ENCODE measurements at regions not wholly inside any gene's neighbourhood (a gene's known extent, or its start where the extent isn't known, plus 50 kb on each side); places are given as distances from the start of the nearest gene placed in this dataset.

DNA sequence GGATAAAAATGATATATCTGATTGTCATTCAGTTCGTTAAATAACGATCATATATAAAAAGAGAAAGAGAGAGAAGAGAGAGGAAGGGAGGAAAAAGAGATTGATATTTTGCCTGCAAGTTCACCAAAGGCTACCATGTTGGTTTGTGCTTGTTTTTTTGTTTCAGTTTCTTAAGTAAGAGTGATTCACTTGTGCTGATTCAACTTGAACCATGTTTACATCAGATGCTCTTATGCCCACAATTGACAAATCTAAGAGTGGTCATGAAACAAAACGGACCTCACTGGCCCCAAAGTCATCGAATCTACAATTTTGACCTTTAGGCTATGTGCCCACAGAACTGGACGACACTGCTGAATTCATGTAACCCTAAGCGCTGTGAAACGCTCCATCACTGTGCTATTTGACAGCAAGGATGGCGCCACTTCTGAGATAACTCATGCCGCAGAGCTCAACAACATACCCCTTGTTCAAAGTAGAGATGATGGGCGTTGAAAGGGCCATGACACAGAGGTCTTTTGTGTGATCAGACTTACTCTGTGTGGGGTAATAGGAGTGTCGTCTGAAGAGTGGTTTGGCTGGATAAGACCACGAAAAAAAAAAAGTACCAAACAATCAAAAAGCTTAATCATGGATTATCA is 481.4 kb downstream of the SETD4 start:
- no peaks in the 10 kb centered on the region for H4K20me1 ChIP-seq (ENCODE audit: control insufficient read depth, insufficient read depth, low read depth, low read length)
- H3K9me2 ChIP-seq (replicated peaks; ENCODE audit: control insufficient read depth, low read length): no peaks in the 10 kb centered on the region
- no peaks in the 10 kb centered on the region for H3K9me3 ChIP-seq (ENCODE audit: control insufficient read depth, insufficient read depth, low read length)
- H3K79me2 ChIP-seq (ENCODE audit: control insufficient read depth, low read length): no peaks in the 10 kb centered on the region
- TF ChIP-seq, protein P1, sequence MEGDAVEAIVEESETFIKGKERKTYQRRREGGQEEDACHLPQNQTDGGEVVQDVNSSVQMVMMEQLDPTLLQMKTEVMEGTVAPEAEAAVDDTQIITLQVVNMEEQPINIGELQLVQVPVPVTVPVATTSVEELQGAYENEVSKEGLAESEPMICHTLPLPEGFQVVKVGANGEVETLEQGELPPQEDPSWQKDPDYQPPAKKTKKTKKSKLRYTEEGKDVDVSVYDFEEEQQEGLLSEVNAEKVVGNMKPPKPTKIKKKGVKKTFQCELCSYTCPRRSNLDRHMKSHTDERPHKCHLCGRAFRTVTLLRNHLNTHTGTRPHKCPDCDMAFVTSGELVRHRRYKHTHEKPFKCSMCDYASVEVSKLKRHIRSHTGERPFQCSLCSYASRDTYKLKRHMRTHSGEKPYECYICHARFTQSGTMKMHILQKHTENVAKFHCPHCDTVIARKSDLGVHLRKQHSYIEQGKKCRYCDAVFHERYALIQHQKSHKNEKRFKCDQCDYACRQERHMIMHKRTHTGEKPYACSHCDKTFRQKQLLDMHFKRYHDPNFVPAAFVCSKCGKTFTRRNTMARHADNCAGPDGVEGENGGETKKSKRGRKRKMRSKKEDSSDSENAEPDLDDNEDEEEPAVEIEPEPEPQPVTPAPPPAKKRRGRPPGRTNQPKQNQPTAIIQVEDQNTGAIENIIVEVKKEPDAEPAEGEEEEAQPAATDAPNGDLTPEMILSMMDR (IDR thresholded peaks at IDR 0.05; ENCODE audit: low read depth, low read length, poor library complexity, severe bottlenecking): no peak
- TF ChIP-seq EZH2phosphoT487 (IDR thresholded peaks at IDR 0.05; ENCODE audit: borderline replicate concordance, low read length): no peak
- H3K4me1 ChIP-seq (ENCODE audit: control insufficient read depth, low read length): peaks cover 30% of the 10 kb centered on the region
- no peaks in the 10 kb centered on the region for H3F3A ChIP-seq (ENCODE audit: control insufficient read depth, insufficient read depth)
- no peak overlapping the region for H3K27ac ChIP-seq (ENCODE audit: low read depth, low read length)
- no peaks in the 10 kb centered on the region for H3K36me3 ChIP-seq (ENCODE audit: control insufficient read depth, low read length)
- H3K4me2 ChIP-seq (ENCODE audit: low read length): no peak overlapping the region
- no peak overlapping the region for H3K4me3 ChIP-seq (ENCODE audit: low read length)
- H3K27me3 ChIP-seq (ENCODE audit: control insufficient read depth, low read length): no peaks in the 10 kb centered on the region

DNA sequence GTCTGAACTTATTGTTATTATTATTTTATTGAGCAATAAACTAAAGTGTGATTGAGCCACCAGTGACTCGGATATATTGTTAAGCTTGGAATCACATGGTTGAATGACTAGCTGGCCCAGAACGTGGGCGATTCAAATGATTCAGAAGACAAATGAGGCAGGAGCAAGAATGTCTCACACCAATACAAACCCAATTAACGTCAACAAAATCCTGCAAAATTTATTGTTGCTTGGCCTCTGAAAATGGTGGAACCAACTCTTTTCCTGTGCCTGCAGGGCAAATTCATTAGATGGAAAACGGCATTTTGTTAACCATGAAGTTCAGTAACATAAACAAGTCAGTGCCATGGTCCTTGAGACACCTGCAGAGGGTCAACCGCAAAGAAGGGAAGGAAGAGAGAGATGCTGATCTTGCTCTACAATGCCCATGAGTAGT is 482.0 kb downstream of the SETD4 start:
- Histone ChIP-seq H3K27me3 (ENCODE audit: control insufficient read depth, low read length) (peaks cover under 1% of the 10 kb centered on the region; the same call in 1 of the 2 replicates), H3K4me3 (ENCODE audit: low read length) (no peak overlapping the region), H3K9me3 (ENCODE audit: control insufficient read depth, insufficient read depth, low read length) (no peaks in the 10 kb centered on the region), H3K4me2 (ENCODE audit: low read length) (no peak overlapping the region), H3K9me2 (replicated peaks; ENCODE audit: control insufficient read depth, low read length) (no peaks in the 10 kb centered on the region), H3K79me2 (ENCODE audit: control insufficient read depth, low read length) (no peaks in the 10 kb centered on the region), H3F3A (ENCODE audit: control insufficient read depth, insufficient read depth) (no peaks in the 10 kb centered on the region), H3K27ac (ENCODE audit: low read depth, low read length) (no peak overlapping the region), H3K36me3 (ENCODE audit: control insufficient read depth, low read length) (no peaks in the 10 kb centered on the region), H4K20me1 (ENCODE audit: control insufficient read depth, insufficient read depth, low read depth, low read length) (no peaks in the 10 kb centered on the region), H3K4me1 (ENCODE audit: control insufficient read depth, low read length) (peaks cover 26% of the 10 kb centered on the region)
- TF ChIP-seq EZH2phosphoT487 (IDR thresholded peaks at IDR 0.05; ENCODE audit: borderline replicate concordance, low read length): no peak
- TF ChIP-seq, protein P1 (IDR thresholded peaks at IDR 0.05; ENCODE audit: low read depth, low read length, poor library complexity, severe bottlenecking): no peak

DNA sequence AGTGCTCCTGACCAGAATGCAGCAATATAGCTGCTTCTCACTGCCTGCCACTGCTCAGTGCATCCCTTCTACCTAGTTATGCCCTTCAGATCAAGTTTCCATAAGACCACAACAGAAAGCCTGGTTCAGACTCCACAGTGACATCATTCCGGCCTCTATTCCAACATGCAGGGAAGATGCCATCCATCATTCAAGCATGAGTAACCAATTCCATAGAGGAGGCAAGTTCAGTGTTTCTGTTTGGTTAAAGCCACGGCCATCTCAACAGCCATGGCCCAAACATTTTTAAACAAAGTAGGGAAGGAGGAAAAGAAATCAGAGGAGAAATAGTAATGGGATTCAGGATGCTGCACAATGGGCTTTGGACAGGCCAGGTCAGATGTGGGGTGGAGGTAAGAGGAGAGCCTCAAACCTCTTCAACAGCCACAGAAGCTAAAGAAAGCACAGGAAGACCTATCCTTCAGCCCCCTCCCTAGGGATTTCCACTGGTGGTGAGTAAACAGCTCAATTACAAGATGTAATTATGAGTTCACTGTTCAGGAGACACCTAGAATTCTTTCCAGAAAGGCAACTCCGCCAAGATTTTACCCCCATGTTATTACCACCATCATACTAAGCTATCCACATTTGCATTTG is 484.9 kb downstream of the SETD4 start:
- Histone ChIP-seq H3K79me2 (ENCODE audit: control insufficient read depth, low read length) (no peaks in the 10 kb centered on the region), H3K9me3 (ENCODE audit: control insufficient read depth, insufficient read depth, low read length) (no peaks in the 10 kb centered on the region), H3K4me1 (ENCODE audit: control insufficient read depth, low read length) (no peaks in the 10 kb centered on the region), H3K27ac (ENCODE audit: low read depth, low read length) (no peak overlapping the region), H3F3A (ENCODE audit: control insufficient read depth, insufficient read depth) (no peaks in the 10 kb centered on the region), H3K4me2 (ENCODE audit: low read length) (no peak overlapping the region), H3K9me2 (replicated peaks; ENCODE audit: control insufficient read depth, low read length) (no peaks in the 10 kb centered on the region), H3K27me3 (ENCODE audit: control insufficient read depth, low read length) (peaks cover 2% of the 10 kb centered on the region; the same call in 1 of the 2 replicates), H3K4me3 (ENCODE audit: low read length) (no peak overlapping the region), H3K36me3 (ENCODE audit: control insufficient read depth, low read length) (no peaks in the 10 kb centered on the region), H4K20me1 (ENCODE audit: control insufficient read depth, insufficient read depth, low read depth, low read length) (no peaks in the 10 kb centered on the region)
- no peak for TF ChIP-seq EZH2phosphoT487 (IDR thresholded peaks at IDR 0.05; ENCODE audit: borderline replicate concordance, low read length)
- TF ChIP-seq, protein P1 (IDR thresholded peaks at IDR 0.05; ENCODE audit: low read depth, low read length, poor library complexity, severe bottlenecking): no peak

All from DOHH2 (cell line).